Muscle of leg (tissue), 3 donors: ENCODE measurements at regions not wholly inside any gene's neighbourhood (a gene's known extent, or its start where the extent isn't known, plus 50 kb on each side); places are given as distances from the start of the nearest gene placed in this dataset.

Experiments
- DNase-seq: peaks from one replicate; pipeline ENCODE4 v3.0.0; 2013
- H3K27ac ChIP-seq: one replicate; pipeline ENCODE4 v1.5.1; 2013; ENCODE audit warnings: mild to moderate bottlenecking, low read length, control low read depth
- H3K27me3 ChIP-seq: one replicate; pipeline ENCODE4 v1.6.1; 2013; ENCODE audit warnings: low read length; ENCODE audit not compliant: control insufficient read depth, insufficient read depth
- H3K36me3 ChIP-seq: one replicate; pipeline ENCODE4 v1.6.1; 2013; ENCODE audit warnings: low read length; ENCODE audit not compliant: control insufficient read depth, insufficient read depth
- H3K4me1 ChIP-seq: one replicate; pipeline ENCODE4 v1.6.1; 2013; ENCODE audit warnings: low read length; ENCODE audit not compliant: control insufficient read depth, insufficient read depth
- H3K4me3 ChIP-seq: one replicate; pipeline ENCODE4 v1.5.1; 2013; ENCODE audit warnings: low read length, control low read depth
- H3K9me3 ChIP-seq: replicated peaks from 2 replicates; pipeline ENCODE4 v1.6.1; 2013; ENCODE audit warnings: low read depth, low read length; ENCODE audit not compliant: control insufficient read depth
- WGBS: methylation state at CpG from one replicate; pipeline ENCODE4 v1.1.5; 2013; ENCODE audit warnings: missing lambda C conversion rate; ENCODE audit not compliant: insufficient coverage; 5-methylcytosine and 5-hydroxymethylcytosine counted together

GRCh38 chr6:144335311-144335861 is 50.3 kb downstream of the UTRN start:
- Histone ChIP-seq H3K9me3 (no peaks in the 10 kb centered on the region), H3K27ac (no peak overlapping the region), H3K36me3 (peaks cover 3% of the 10 kb centered on the region), H3K4me1 (peaks cover 26% of the 10 kb centered on the region), H3K27me3 (no peaks in the 10 kb centered on the region), H3K4me3 (no peak overlapping the region)
- no peak for DNase-seq
- 78% methylated on average over 3 of the region's 5 CpGs for WGBS

DNA sequence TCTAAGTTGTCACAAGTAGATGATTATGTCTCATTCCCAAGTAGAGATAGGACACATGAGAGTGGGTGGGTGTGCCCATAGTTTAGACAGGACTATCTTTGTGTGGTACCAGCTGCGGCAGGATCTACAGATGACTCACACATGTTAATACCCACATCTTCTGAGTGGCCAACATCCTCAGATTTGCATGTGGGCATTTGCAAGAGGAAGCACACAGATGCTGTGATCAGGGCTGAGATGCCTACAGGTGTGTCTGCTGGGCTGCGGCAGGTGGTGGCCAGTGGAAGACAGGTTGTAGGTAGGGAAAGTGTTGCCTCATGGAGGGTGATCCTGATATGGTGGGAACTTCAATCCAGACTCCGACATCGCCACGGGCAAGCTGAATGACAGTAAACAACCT is 50.8 kb downstream of the UTRN start:
- Histone ChIP-seq H3K27me3 (no peaks in the 10 kb centered on the region), H3K4me3 (no peak overlapping the region), H3K9me3 (no peaks in the 10 kb centered on the region), H3K36me3 (peaks cover 3% of the 10 kb centered on the region), H3K27ac (no peak overlapping the region), H3K4me1 (peaks cover 22% of the 10 kb centered on the region)
- no peak for DNase-seq
- 100% methylated on average over 4 of the region's 5 CpGs for WGBS

- H3K9me3 ChIP-seq, result no peaks in the 10 kb centered on the region
- WGBS, result 100% methylated on average over 2 of the region's 2 CpGs
- no peak overlapping the region for H3K27ac ChIP-seq
- no peaks in the 10 kb centered on the region for H3K27me3 ChIP-seq
- H3K4me1 ChIP-seq, result peaks cover 22% of the 10 kb centered on the region
- H3K36me3 ChIP-seq, result peaks cover 3% of the 10 kb centered on the region
- H3K4me3 ChIP-seq, result no peak overlapping the region
- DNase-seq, result no peak
Measured at GRCh38 chr6:144336900-144337299, 51.8 kb downstream of the UTRN start.

- Histone ChIP-seq H3K27ac (no peak overlapping the region), H3K4me1 (peaks cover 22% of the 10 kb centered on the region), H3K9me3 (no peaks in the 10 kb centered on the region), H3K27me3 (no peaks in the 10 kb centered on the region), H3K36me3 (peaks cover 3% of the 10 kb centered on the region), H3K4me3 (no peak overlapping the region)
- no peak for DNase-seq
- WGBS, result 83% methylated on average over 3 of the region's 6 CpGs
Measured at GRCh38 chr6:144338474-144338873, 53.3 kb downstream of the UTRN start.

DNA sequence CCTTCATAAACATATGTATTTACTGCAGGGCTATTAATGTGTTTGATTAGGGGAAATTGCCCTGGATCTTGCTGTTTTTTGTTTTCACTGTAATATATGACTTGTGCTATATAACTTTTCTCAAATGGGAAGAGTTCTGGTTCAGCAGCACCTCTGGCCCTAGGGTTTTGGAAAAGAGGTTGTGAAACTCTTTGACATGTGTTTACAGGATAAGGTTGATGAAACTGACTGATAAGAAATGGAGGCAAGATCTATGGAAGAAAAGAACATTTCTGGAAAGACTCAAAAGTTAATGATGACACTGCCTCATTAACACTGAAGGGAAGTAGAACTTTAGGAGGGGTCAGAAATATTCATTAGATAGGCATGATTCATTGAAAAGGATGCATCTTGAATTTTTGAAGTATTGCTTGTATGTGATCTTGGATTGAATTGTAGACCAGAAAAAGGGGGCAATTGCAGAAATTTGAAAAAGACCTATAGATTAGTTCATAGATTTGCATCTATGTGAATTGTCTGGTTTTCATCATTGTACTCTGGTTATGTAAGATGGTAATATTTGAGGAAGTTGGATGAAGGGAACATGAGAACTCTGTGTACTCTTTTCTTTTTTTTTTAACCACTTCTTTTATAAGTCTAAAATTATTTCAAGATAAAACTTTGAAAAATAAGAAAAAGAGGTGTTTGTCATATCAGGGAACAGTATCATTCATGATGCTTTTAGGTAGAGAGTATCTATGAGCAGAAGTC is 54.0 kb downstream of the UTRN start:
- H3K27ac ChIP-seq, result no peak overlapping the region
- H3K4me3 ChIP-seq, result no peak overlapping the region
- no peaks in the 10 kb centered on the region for H3K27me3 ChIP-seq
- H3K9me3 ChIP-seq, result no peaks in the 10 kb centered on the region
- peaks cover 22% of the 10 kb centered on the region for H3K4me1 ChIP-seq
- no peak for DNase-seq
- peaks cover 3% of the 10 kb centered on the region for H3K36me3 ChIP-seq

DNA sequence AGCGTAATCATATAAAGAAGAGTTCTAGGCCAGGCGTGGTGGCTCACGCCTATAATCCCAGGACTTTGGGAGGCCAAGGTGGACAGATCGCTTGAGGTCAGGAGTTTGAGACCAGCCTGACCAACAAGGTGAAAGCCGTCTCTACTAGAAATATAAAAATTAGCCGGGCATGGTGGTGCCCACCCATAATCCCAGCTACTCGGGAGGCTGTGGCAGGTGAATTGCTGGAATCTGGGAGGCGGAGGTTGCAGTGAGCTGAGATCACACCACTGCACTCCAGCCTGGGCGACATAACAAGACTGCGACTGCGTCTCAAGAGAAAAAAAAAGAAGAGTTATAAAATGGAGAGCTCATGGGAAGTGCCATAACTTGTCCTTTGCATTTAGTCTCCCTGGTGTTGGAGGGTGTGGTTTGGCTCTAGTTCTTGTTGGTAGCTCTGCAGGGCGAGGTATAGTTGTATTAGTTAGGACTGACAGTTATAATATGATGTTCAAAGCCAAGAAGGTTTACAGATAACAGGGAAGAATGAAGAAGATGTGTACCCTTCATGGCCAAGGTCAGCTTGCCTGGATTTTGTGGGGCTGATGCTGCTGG is 54.8 kb downstream of the UTRN start:
- H3K4me1 ChIP-seq, result peaks cover 17% of the 10 kb centered on the region

DNA sequence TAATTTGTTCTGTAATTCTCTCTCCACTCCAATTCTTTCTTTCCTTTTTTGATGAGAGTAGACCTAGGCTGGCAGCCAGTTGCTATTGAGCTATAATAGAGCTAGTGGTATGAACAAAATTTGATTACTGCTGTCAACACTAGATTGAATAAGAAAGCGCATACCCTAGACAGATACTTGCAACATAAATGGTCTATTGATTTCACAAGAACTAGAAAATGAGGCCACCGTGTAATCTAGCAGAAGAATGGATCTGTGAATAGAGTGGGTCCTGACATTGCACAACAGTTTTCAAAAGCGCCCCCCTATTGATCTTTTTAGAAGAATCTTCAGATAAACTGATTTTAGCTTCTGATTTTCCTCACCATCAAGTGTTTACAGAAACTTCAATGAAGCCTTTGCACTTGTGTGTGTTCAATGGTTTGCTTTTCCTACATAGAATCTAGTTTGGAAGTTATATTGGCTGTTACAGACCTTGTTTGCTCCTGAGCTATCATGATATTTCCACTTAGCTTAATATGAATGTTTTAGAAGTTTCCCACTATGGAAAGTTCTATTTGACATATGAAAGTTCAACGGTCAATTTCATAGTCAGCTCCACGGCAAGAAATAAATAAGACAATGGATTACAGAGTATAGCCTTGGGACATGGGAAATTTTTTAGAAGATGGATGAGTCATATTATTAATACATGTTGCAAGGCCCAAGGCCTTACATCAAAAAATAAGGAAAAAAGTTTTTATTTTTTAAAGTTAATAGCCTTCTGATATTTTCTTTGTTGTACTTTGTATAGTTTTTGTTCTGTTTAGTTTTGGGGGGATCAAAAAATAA is 55.6 kb downstream of the UTRN start:
- H3K9me3 ChIP-seq, result no peaks in the 10 kb centered on the region
- 40% methylated on average over 1 of the region's 5 CpGs for WGBS
- peaks cover 11% of the 10 kb centered on the region for H3K4me1 ChIP-seq
- H3K27me3 ChIP-seq, result no peaks in the 10 kb centered on the region
- H3K27ac ChIP-seq, result no peak overlapping the region
- peaks cover 3% of the 10 kb centered on the region for H3K36me3 ChIP-seq
- DNase-seq, result no peak
- H3K4me3 ChIP-seq, result no peak overlapping the region

More for the DNA sequence above, 54.8 kb downstream of the UTRN start:
- Histone ChIP-seq H3K4me3 (no peak overlapping the region), H3K27ac (no peak overlapping the region), H3K27me3 (no peaks in the 10 kb centered on the region), H3K9me3 (no peaks in the 10 kb centered on the region), H3K36me3 (peaks cover 3% of the 10 kb centered on the region)
- 95% methylated on average over 10 of the region's 12 CpGs for WGBS
- no peak for DNase-seq

- H3K4me3 ChIP-seq, result no peak overlapping the region
- peaks cover 7% of the 10 kb centered on the region for H3K4me1 ChIP-seq
- WGBS, result no CpG with 5 or more reads among the region's 5 CpGs
- H3K9me3 ChIP-seq, result no peaks in the 10 kb centered on the region
- no peaks in the 10 kb centered on the region for H3K27me3 ChIP-seq
- DNase-seq, result no peak
- no peak overlapping the region for H3K27ac ChIP-seq
- H3K36me3 ChIP-seq, result no peaks in the 10 kb centered on the region
Measured at GRCh38 chr6:144341831-144342527, 56.8 kb downstream of the UTRN start.

GRCh38 chr6:144343701-144344428 is 58.7 kb downstream of the UTRN start:
- peaks cover 8% of the 10 kb centered on the region for H3K4me1 ChIP-seq
- 78% methylated on average over 4 of the region's 10 CpGs for WGBS
- peak; percentile 54 for DNase-seq
- H3K36me3 ChIP-seq, result no peaks in the 10 kb centered on the region
- no peaks in the 10 kb centered on the region for H3K27me3 ChIP-seq
- H3K9me3 ChIP-seq, result no peaks in the 10 kb centered on the region
- H3K4me3 ChIP-seq, result peak overlapping the region; percentile 3
- peak overlapping the region; percentile 60 for H3K27ac ChIP-seq
